ENCODE measurements at regions not wholly inside any gene's neighbourhood (a gene's known extent, or its start where the extent isn't known, plus 50 kb on each side); places are given as distances from the start of the nearest gene placed in this dataset.

DNA sequence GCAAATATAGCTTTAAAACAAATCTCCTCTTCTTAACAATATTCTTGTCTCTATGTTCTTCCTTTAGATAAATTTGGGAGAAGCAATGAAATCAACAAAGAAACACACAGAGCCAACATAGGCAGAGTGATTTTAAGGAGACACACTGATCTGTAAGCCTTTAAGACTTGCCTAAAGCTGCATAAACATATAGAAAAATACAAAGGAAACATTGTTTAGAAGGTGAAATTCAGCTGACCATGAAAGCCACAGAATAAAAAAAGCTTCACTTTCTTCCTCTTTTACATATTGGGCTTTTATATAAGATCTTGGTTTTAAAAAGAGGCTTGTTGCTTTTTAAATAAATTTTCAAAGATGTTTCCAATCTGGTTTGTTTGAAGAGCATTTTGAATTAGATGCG is 1277.5 kb downstream of the EFNA5 start:
- TF ChIP-seq, protein P1, sequence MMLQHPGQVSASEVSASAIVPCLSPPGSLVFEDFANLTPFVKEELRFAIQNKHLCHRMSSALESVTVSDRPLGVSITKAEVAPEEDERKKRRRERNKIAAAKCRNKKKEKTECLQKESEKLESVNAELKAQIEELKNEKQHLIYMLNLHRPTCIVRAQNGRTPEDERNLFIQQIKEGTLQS (IDR thresholded peaks at IDR 0.05): no peak
- TF ChIP-seq, protein P2, sequence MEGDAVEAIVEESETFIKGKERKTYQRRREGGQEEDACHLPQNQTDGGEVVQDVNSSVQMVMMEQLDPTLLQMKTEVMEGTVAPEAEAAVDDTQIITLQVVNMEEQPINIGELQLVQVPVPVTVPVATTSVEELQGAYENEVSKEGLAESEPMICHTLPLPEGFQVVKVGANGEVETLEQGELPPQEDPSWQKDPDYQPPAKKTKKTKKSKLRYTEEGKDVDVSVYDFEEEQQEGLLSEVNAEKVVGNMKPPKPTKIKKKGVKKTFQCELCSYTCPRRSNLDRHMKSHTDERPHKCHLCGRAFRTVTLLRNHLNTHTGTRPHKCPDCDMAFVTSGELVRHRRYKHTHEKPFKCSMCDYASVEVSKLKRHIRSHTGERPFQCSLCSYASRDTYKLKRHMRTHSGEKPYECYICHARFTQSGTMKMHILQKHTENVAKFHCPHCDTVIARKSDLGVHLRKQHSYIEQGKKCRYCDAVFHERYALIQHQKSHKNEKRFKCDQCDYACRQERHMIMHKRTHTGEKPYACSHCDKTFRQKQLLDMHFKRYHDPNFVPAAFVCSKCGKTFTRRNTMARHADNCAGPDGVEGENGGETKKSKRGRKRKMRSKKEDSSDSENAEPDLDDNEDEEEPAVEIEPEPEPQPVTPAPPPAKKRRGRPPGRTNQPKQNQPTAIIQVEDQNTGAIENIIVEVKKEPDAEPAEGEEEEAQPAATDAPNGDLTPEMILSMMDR (IDR thresholded peaks at IDR 0.05; ENCODE audit: low read depth, low read length, missing input control): no peak
- TF ChIP-seq TAF1 (conservative IDR thresholded peaks at IDR 0.05) (no peak), SP1 (IDR thresholded peaks at IDR 0.05) (no peak), GABPA (IDR thresholded peaks at IDR 0.05 in 1 of 2, conservative IDR thresholded peaks at IDR 0.05 in 1 of 2) (no peak), YY1 (IDR thresholded peaks at IDR 0.05) (no peak), JUND (IDR thresholded peaks at IDR 0.05) (no peak), EGR1 (IDR thresholded peaks at IDR 0.05; ENCODE audit: low read depth in 2 of 2) (no peak), FOXA1 (IDR thresholded peaks at IDR 0.05) (no peak)
- TF ChIP-seq, protein P3, sequence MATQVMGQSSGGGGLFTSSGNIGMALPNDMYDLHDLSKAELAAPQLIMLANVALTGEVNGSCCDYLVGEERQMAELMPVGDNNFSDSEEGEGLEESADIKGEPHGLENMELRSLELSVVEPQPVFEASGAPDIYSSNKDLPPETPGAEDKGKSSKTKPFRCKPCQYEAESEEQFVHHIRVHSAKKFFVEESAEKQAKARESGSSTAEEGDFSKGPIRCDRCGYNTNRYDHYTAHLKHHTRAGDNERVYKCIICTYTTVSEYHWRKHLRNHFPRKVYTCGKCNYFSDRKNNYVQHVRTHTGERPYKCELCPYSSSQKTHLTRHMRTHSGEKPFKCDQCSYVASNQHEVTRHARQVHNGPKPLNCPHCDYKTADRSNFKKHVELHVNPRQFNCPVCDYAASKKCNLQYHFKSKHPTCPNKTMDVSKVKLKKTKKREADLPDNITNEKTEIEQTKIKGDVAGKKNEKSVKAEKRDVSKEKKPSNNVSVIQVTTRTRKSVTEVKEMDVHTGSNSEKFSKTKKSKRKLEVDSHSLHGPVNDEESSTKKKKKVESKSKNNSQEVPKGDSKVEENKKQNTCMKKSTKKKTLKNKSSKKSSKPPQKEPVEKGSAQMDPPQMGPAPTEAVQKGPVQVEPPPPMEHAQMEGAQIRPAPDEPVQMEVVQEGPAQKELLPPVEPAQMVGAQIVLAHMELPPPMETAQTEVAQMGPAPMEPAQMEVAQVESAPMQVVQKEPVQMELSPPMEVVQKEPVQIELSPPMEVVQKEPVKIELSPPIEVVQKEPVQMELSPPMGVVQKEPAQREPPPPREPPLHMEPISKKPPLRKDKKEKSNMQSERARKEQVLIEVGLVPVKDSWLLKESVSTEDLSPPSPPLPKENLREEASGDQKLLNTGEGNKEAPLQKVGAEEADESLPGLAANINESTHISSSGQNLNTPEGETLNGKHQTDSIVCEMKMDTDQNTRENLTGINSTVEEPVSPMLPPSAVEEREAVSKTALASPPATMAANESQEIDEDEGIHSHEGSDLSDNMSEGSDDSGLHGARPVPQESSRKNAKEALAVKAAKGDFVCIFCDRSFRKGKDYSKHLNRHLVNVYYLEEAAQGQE (IDR thresholded peaks at IDR 0.05): no peak
- TF ChIP-seq, protein P4, sequence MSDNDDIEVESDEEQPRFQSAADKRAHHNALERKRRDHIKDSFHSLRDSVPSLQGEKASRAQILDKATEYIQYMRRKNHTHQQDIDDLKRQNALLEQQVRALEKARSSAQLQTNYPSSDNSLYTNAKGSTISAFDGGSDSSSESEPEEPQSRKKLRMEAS (IDR thresholded peaks at IDR 0.05): no peak
- TF ChIP-seq, protein P5, sequence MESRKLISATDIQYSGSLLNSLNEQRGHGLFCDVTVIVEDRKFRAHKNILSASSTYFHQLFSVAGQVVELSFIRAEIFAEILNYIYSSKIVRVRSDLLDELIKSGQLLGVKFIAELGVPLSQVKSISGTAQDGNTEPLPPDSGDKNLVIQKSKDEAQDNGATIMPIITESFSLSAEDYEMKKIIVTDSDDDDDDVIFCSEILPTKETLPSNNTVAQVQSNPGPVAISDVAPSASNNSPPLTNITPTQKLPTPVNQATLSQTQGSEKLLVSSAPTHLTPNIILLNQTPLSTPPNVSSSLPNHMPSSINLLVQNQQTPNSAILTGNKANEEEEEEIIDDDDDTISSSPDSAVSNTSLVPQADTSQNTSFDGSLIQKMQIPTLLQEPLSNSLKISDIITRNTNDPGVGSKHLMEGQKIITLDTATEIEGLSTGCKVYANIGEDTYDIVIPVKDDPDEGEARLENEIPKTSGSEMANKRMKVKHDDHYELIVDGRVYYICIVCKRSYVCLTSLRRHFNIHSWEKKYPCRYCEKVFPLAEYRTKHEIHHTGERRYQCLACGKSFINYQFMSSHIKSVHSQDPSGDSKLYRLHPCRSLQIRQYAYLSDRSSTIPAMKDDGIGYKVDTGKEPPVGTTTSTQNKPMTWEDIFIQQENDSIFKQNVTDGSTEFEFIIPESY (IDR thresholded peaks at IDR 0.05): no peak

Measured in liver (tissue), 3 donors.